Activated CD4-positive, alpha-beta T cell treated with anti-CD3 and anti-CD28 coated beads, Interleukin-2, amount 50 U/mL, for 1 hour (primary cell): ENCODE measurements at regions not wholly inside any gene's neighbourhood (a gene's known extent, or its start where the extent isn't known, plus 50 kb on each side); places are given as distances from the start of the nearest gene placed in this dataset.

Source experiments
- DNase-seq: peaks from one replicate; pipeline ENCODE4 v3.0.0-alpha.2; 2020

GRCh38 chr10:4661511-4662255 is 164.3 kb upstream of the AKR1E2 start:
- no peak for DNase-seq

- no peak for DNase-seq
Measured at GRCh38 chr10:4658777-4659176, 167.2 kb upstream of the AKR1E2 start.

GRCh38 chr10:4656576-4657194 is 169.3 kb upstream of the AKR1E2 start:
- DNase-seq = peak; percentile 47

- DNase-seq = no peak
Measured at GRCh38 chr10:4655879-4656278, 170.1 kb upstream of the AKR1E2 start.

- DNase-seq = no peak
Measured at GRCh38 chr10:4655406-4655805, 170.6 kb upstream of the AKR1E2 start.

GRCh38 chr10:4654496-4654895 is 171.5 kb upstream of the AKR1E2 start:
- DNase-seq = no peak

GRCh38 chr10:4653160-4653559 is 172.8 kb upstream of the AKR1E2 start:
- DNase-seq = no peak

- no peak for DNase-seq
Measured at GRCh38 chr10:4652111-4653010, 173.6 kb upstream of the AKR1E2 start.

- DNase-seq = no peak
Measured at GRCh38 chr10:4651404-4652037, 174.5 kb upstream of the AKR1E2 start.

- no peak for DNase-seq
Measured at GRCh38 chr10:4650582-4650981, 175.4 kb upstream of the AKR1E2 start.

- no peak for DNase-seq
Measured at GRCh38 chr10:4649886-4650508, 176.0 kb upstream of the AKR1E2 start.

- DNase-seq = no peak
Measured at GRCh38 chr10:4649471-4649870, 176.5 kb upstream of the AKR1E2 start.

GRCh38 chr10:4648999-4649398 is 177.0 kb upstream of the AKR1E2 start:
- no peak for DNase-seq

- DNase-seq = no peak
Measured at GRCh38 chr10:4647109-4647785, 178.8 kb upstream of the AKR1E2 start.

- no peak for DNase-seq
Measured at GRCh38 chr10:4646547-4646946, 179.5 kb upstream of the AKR1E2 start.

- no peak for DNase-seq
Measured at GRCh38 chr10:4645836-4646235, 180.2 kb upstream of the AKR1E2 start.

GRCh38 chr10:4643471-4643870 is 182.5 kb upstream of the AKR1E2 start:
- no peak for DNase-seq

- no peak for DNase-seq
Measured at GRCh38 chr10:4639960-4640359, 186.0 kb upstream of the AKR1E2 start.

- no peak for DNase-seq
Measured at GRCh38 chr10:4638099-4638498, 187.9 kb upstream of the AKR1E2 start.

- no peak for DNase-seq
Measured at GRCh38 chr10:4637657-4638056, 188.3 kb upstream of the AKR1E2 start.

GRCh38 chr10:4635883-4636282 is 190.1 kb upstream of the AKR1E2 start:
- no peak for DNase-seq

- DNase-seq = no peak
Measured at GRCh38 chr10:4635388-4635787, 190.6 kb upstream of the AKR1E2 start.
